Osteoblast (primary cell): ENCODE measurements at regions not wholly inside any gene's neighbourhood (a gene's known extent, or its start where the extent isn't known, plus 50 kb on each side); places are given as distances from the start of the nearest gene placed in this dataset.

Experiments used
- DNase-seq: peaks from one replicate; pipeline ENCODE4 v3.0.0; 2011; ENCODE audit warnings: low spot score, mixed read lengths; ENCODE audit not compliant: insufficient read length; ENCODE audit errors: missing footprints
- H2AFZ ChIP-seq: 2 replicates; pipeline ENCODE4 v1.6.0; 2011; ENCODE audit warnings: mild to moderate bottlenecking, low read length
- H3K27ac ChIP-seq: 2 replicates; pipeline ENCODE4 v1.5.1; 2011; ENCODE audit warnings: mild to moderate bottlenecking, low read depth, low read length, moderate library complexity
- H3K27me3 ChIP-seq: 2 replicates; pipeline ENCODE4 v1.6.0; 2012; ENCODE audit warnings: mild to moderate bottlenecking, control low read depth, inconsistent platforms, low read length, moderate library complexity; ENCODE audit not compliant: insufficient read depth
- H3K36me3 ChIP-seq: 2 replicates; pipeline ENCODE4 v1.5.1; 2011; ENCODE audit warnings: mild to moderate bottlenecking, low read length, control low read depth, moderate library complexity; ENCODE audit not compliant: insufficient read depth
- H3K4me1 ChIP-seq: 2 replicates; pipeline ENCODE4 v1.5.1; 2011; ENCODE audit warnings: mild to moderate bottlenecking, low read length, control low read depth, moderate library complexity; ENCODE audit not compliant: insufficient read depth
- H3K4me2 ChIP-seq: 2 replicates; pipeline ENCODE4 v1.6.0; 2011; ENCODE audit warnings: mild to moderate bottlenecking, low read length; ENCODE audit not compliant: insufficient read depth
- H3K4me3 ChIP-seq: fragments of 200-600 bp; sonication (generic); 3 replicates; pipeline ENCODE4 v1.5.1; 2012; ENCODE audit warnings: mild to moderate bottlenecking, low read length, inconsistent platforms; ENCODE audit not compliant: insufficient read depth
- H3K79me2 ChIP-seq: 2 replicates; pipeline ENCODE4 v1.6.0; 2012; ENCODE audit warnings: mild to moderate bottlenecking, low read length, control low read depth, inconsistent platforms; ENCODE audit not compliant: insufficient read depth
- H3K9me3 ChIP-seq: 2 replicates; pipeline ENCODE4 v1.5.1; 2011; ENCODE audit warnings: low read depth, low read length, control low read depth
- H4K20me1 ChIP-seq: 2 replicates; pipeline ENCODE4 v1.6.0; 2012; ENCODE audit warnings: mild to moderate bottlenecking, low read length, control low read depth; ENCODE audit not compliant: insufficient read depth
- TF ChIP-seq, protein P1 (sequence below): IDR thresholded peaks from 2 replicates; pipeline ENCODE4 v1.5.1; 2011; ENCODE audit warnings: mild to moderate bottlenecking, low read depth, low read length, moderate library complexity; ENCODE audit errors: extremely low read depth

DNA sequence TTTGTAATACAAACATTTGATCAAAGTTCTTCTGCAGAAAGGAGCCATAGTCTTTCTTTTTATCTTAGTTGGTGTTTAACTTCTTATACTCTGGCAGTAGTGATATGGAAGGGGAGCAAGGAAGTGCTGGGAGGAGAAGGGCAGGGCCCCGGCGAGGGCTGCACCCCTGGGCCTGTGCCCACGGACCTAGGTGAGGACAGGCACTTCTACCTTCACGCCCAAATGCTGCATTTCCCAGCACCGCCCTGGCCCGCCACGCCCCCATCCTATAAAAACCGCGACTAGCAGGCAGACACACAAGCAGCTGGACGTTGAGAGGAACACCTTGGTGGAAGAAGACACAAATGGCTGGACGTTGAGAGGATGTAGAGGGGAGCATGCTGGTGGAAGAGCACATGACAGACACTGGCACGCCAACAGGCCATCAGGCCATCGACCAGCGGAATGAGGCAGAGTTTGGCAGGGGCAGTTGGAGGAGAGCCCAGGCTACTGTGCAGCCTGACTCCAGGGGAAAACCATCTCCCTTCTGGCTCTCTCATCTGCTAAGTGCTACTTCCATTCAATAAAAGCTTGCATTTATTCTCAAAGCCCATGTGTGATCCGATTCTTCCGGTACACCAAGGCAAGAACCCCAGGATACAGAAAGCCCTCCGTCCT is 81.5 kb upstream of the C9orf72 start:
- Histone ChIP-seq H3K27ac (no peak overlapping the region), H3K79me2 (no peaks in the 10 kb centered on the region), H3K27me3 (no peaks in the 10 kb centered on the region), H2AFZ (no peak overlapping the region), H3K4me1 (no peaks in the 10 kb centered on the region), H3K9me3 (no peaks in the 10 kb centered on the region), H3K4me2 (no peak overlapping the region), H3K36me3 (no peaks in the 10 kb centered on the region), H3K4me3 (no peak overlapping the region), H4K20me1 (no peaks in the 10 kb centered on the region)
- no peak for DNase-seq
- TF ChIP-seq, protein P1, sequence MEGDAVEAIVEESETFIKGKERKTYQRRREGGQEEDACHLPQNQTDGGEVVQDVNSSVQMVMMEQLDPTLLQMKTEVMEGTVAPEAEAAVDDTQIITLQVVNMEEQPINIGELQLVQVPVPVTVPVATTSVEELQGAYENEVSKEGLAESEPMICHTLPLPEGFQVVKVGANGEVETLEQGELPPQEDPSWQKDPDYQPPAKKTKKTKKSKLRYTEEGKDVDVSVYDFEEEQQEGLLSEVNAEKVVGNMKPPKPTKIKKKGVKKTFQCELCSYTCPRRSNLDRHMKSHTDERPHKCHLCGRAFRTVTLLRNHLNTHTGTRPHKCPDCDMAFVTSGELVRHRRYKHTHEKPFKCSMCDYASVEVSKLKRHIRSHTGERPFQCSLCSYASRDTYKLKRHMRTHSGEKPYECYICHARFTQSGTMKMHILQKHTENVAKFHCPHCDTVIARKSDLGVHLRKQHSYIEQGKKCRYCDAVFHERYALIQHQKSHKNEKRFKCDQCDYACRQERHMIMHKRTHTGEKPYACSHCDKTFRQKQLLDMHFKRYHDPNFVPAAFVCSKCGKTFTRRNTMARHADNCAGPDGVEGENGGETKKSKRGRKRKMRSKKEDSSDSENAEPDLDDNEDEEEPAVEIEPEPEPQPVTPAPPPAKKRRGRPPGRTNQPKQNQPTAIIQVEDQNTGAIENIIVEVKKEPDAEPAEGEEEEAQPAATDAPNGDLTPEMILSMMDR = no peak

DNA sequence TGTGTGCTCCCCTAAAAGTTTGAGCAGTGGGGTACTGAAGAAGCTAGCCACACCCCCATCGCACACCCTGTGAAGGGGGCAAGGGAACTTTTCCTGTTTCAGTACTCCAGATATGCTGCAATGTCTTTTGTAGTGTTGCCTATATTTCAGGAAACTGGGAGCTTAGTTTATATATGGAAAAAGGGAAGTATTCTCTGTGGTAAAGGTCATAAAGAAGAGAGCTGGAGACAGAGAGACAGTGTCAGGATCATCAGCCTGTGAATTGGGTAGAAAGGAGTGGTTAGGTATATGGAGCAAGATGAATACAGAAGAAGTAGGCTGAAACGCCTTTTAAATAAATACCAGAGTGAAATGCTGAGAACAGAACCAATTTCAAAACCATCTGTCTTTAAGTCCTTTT is 82.2 kb upstream of the C9orf72 start:
- H3K9me3 ChIP-seq = no peaks in the 10 kb centered on the region
- no peaks in the 10 kb centered on the region for H3K27me3 ChIP-seq
- H3K4me2 ChIP-seq = no peak overlapping the region
- H3K27ac ChIP-seq = no peak overlapping the region
- peak; percentile 29 for DNase-seq
- no peaks in the 10 kb centered on the region for H3K36me3 ChIP-seq
- H3K79me2 ChIP-seq = no peaks in the 10 kb centered on the region
- no peak overlapping the region for H2AFZ ChIP-seq
- TF ChIP-seq, protein P1 = no peak
- no peaks in the 10 kb centered on the region for H3K4me1 ChIP-seq
- H4K20me1 ChIP-seq = no peaks in the 10 kb centered on the region
- no peak overlapping the region for H3K4me3 ChIP-seq

DNA sequence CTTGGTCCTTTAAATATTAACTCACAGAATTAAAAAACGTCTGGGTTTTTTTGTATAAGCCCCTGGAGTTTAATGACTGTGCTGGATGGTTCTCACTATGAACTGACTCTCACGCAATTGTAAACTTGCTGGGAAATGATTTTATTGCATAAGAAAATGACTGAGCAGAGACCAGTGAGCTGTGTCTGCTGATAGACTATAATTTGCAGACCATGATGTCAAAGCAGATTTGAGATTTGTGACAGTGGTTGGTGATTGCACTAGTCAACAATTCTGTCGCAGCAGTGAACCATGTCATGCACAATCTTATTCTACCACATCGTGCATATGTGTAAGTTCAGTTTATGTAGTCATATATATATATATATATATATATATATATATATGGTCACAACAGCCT is 85.7 kb upstream of the C9orf72 start:
- no peaks in the 10 kb centered on the region for H3K9me3 ChIP-seq
- no peaks in the 10 kb centered on the region for H3K36me3 ChIP-seq
- no peak overlapping the region for H3K4me2 ChIP-seq
- no peaks in the 10 kb centered on the region for H3K79me2 ChIP-seq
- no peak overlapping the region for H3K27ac ChIP-seq
- TF ChIP-seq, protein P1 = no peak
- H4K20me1 ChIP-seq = no peaks in the 10 kb centered on the region
- no peak overlapping the region for H3K4me3 ChIP-seq
- no peaks in the 10 kb centered on the region for H3K4me1 ChIP-seq
- no peak overlapping the region for H2AFZ ChIP-seq
- no peaks in the 10 kb centered on the region for H3K27me3 ChIP-seq
- DNase-seq = no peak

DNA sequence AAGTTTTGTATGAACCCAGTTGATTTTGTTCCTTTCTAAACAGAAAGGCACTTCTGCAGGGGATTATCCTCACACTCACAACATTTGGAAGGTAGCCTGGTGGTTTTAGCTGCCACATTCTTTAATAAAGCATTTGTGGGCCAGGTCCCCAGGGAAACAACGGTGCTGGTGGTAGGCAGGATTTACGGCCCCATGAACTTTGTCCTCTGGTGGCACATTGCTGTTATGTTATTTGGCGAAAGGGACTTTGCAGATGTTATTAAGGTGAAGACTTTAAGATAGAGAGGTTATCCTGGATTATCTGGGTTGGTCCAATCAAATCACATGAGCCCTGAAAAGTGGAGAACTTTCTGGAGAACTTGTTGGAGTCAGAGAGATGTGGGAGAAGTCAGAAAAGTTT is 86.3 kb upstream of the C9orf72 start:
- H3K27ac ChIP-seq = no peak overlapping the region
- H2AFZ ChIP-seq = no peak overlapping the region
- H3K4me2 ChIP-seq = no peak overlapping the region
- DNase-seq = no peak
- H4K20me1 ChIP-seq = no peaks in the 10 kb centered on the region
- no peaks in the 10 kb centered on the region for H3K36me3 ChIP-seq
- no peaks in the 10 kb centered on the region for H3K9me3 ChIP-seq
- H3K27me3 ChIP-seq = no peaks in the 10 kb centered on the region
- H3K4me1 ChIP-seq = no peaks in the 10 kb centered on the region
- TF ChIP-seq, protein P1 = no peak
- no peak overlapping the region for H3K4me3 ChIP-seq
- H3K79me2 ChIP-seq = no peaks in the 10 kb centered on the region
